ENCODE measurements at regions not wholly inside any gene's neighbourhood (a gene's known extent, or its start where the extent isn't known, plus 50 kb on each side); places are given as distances from the start of the nearest gene placed in this dataset.

DNA sequence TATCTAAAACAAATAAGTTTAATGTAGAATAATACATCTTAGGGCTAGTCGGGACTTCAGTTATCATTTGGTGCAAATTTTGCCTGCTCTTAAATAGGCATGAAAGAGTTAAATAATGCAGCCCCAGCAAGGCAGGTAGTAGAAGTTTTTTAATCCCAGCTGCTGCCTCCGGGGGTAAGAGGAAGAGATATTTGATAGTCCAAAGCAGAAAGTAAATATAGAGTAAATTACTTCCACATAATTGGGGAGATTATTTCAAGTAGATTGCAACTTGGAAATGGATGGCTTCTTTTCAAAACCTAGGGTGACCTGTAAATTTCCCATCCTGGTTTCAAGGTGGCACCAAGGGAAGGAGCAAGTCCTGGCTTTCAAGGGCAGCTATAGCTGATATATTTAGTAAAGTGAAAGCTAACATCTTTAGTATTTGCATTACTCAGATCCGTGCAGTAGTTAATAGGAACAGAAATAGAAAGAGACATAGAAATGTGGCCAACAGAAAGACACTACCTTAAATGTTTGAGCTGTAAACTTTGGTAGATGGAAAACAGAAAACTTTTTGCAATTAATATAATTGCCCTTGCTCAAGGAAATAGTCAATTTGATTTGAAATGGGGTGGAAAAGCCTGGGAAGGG lies 109.1 kb downstream of the LMO4 start:
- no peak for DNase-seq

- no peak for DNase-seq
These were observed 111.1 kb downstream of the LMO4 start for GRCh38 chr1:87439821-87440220.

- DNase-seq, result no peak
These were observed 120.8 kb downstream of the LMO4 start for GRCh38 chr1:87449348-87449963.

DNA sequence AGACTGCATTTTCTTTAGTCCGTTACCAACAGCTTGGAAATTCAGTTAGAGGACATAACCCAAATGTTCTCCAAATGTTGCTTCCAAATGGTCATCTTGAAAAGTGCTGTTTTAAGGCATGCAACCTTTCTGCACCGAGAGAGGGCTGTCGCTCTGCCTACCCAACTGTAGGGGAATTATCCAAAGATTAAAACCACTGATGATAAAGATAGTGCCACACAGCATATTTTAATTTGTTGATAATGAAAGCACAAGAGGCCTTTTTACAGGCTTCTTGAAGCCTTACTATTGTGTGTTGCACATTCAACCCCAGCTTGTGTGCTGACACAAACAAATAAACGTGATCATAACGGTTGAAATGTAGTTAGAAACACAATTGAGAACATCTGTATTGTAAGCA lies 121.5 kb downstream of the LMO4 start:
- no peak for DNase-seq

DNA sequence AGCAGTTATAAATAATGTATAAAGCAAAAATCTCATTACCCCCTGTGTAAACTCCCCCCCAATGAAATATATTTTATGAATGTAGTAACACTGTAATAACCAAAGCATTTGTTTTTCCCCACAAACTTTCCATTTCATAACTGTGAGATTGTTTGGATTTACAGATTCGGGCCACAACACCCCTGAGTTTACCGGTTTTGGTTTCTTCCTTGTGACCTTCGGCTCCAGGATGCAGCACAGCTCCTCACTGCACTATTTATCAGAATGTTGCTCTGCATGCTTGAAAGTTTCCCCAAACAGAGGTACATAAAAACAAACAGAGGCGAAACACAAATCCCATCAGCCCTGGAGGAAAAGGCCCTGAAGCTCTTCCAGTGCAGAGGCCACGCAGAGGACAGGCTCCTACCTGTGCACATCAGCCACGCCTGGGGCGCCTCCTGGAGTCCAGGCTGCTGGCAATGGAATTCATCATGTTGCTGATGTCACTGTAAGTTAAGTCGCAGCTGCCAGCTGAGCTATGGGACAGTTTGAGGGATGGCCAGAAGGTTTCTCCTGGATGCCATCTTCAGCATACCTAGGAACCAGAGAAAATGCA lies 122.0 kb downstream of the LMO4 start:
- DNase-seq, result no peak

DNA sequence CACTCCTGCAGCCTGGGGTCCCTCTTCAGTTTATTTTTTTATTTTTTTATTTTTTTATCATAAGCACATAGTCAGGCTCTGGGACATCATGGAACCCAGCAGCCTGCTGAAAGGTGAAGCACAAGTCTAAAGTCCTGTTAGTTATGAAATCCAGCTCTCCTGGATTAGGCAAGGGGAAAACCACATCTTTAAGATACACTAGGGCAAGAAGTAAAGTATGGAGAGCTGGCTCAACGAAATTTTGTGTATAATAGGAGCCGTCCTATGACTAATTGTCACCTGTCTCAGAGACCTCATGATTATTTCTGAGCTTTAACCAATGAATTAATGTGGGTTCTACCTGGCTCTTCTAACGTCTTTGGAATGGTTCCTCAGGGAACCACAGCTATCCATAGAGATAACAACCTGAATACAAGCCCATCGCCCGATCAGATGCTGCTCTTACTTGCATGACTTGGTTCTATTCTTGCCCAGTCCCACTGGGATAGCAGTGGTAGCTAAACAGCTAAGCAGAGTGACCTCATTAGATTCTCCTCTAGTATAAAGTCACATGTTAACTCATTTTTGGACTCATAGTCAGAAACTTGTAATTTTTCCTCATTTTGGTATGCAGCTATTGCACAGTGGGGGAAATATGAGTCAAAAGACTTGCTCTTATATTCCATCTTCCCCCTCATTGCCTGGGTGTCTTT lies 122.7 kb downstream of the LMO4 start:
- DNase-seq, result no peak

DNA sequence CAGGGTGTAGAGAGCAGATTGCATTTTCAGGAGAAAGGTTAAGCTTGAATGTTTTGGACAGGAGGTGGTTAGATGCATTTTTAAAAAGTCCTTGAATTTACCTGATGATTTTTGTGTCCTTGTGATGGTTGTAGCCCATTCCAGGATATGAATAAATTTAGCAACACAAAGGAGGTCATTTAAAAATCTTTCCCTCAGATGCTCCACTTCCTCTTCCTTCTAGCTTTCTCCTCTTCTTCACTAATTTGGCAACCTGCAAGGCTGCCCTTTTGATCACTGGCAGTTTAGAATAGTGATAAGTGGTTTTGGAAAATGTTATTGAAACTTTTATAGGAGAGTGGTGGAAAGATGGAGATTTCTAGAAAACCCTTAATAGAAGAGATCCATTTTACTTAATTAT lies 124.0 kb downstream of the LMO4 start:
- no peak for DNase-seq

DNA sequence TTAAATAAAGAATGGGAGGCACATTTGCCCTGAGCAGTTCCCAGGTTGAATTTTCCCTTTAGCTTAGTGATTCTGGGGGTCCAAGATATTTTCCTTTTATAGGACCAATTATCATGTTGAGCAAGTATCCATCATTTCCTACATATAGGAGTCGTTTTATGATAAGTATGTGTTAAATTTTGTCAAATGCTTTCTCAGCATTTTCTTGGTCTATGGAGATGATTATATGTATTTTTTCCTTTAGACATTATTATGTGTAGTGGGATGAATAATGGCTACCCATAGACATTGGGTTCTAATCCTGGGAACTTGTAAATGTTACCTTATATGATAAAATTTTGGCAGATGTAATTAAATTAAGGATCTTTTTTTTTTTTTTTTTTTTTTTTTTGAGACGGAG lies 128.7 kb downstream of the LMO4 start:
- DNase-seq, result no peak

- no peak for DNase-seq
These were observed 134.2 kb downstream of the LMO4 start for GRCh38 chr1:87462894-87463293.

DNA sequence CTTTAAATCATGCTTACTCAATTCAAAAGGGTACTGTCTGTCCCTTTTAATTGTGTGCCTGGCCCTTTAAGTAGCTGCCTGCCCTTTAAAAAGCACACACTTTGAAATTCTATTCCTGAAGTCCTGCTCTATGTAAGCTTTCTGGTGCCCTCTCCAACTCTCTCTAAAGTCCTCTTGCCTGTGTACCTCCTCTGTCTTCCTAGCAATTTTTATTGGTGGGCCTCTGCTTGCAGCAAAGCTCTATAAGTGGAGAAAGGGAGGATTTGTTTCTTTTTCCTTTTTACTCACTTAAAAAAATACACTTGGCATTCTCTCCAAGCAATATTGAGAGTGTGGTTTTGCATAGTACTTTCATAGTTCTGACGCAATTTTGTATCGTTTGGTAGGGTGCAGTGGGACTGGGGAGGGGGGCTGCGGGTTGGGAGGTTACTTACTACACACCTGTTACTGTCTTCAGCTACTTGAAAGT lies 135.4 kb downstream of the LMO4 start:
- no peak for DNase-seq

GRCh38 chr1:87466621-87467020 lies 137.9 kb downstream of the LMO4 start:
- no peak for DNase-seq

DNA sequence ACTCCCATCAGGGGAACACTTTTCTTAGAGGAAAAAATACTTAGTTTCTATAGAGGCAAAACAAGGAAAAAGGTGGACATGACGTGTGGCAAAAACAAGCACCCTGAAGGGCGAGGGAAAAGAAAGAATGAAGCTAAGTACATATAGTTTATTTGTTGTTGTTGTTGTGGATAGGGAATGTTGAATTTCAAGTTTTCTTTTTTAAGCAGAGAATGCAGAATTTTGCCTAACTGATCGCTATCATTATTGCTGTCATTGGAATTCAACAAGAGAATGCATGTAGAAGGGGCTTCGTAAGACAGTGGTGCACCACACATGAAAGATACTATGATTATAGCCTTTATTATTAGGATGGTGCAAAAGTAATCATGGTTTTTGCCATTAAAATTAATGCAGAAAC lies 144.0 kb downstream of the LMO4 start:
- DNase-seq, result no peak

- no peak for DNase-seq
These were observed 144.6 kb downstream of the LMO4 start for GRCh38 chr1:87473203-87473661.

DNA sequence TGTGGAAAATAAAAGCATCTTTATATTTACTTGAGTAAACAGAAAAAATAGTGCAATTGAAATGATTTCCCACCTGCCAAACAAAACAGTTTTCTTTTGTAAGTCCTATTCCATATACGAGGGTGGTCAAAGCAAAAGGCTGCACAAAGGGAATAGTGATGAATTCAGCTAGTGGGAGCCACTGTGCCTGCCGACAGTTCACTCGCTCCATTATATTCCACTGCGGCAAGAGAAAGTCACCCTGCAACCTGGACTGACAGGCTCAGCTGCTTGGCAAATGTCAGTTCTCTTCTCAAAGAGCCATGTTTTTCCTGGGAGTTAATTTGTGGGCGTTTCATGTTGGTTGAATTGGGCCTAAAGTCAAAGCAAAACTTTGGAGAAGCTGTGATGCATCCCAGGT lies 145.4 kb downstream of the LMO4 start:
- peak in 12 of 56 donors; percentile 1 to 14 (median 4) for DNase-seq

GRCh38 chr1:87478231-87478630 lies 149.6 kb downstream of the LMO4 start:
- DNase-seq, result peak in 7 of 56 donors; percentile 0 to 34 (median 3)

GRCh38 chr1:87495147-87495546 lies 166.5 kb downstream of the LMO4 start:
- no peak for DNase-seq

GRCh38 chr1:87495870-87496269 lies 167.2 kb downstream of the LMO4 start:
- no peak for DNase-seq

DNA sequence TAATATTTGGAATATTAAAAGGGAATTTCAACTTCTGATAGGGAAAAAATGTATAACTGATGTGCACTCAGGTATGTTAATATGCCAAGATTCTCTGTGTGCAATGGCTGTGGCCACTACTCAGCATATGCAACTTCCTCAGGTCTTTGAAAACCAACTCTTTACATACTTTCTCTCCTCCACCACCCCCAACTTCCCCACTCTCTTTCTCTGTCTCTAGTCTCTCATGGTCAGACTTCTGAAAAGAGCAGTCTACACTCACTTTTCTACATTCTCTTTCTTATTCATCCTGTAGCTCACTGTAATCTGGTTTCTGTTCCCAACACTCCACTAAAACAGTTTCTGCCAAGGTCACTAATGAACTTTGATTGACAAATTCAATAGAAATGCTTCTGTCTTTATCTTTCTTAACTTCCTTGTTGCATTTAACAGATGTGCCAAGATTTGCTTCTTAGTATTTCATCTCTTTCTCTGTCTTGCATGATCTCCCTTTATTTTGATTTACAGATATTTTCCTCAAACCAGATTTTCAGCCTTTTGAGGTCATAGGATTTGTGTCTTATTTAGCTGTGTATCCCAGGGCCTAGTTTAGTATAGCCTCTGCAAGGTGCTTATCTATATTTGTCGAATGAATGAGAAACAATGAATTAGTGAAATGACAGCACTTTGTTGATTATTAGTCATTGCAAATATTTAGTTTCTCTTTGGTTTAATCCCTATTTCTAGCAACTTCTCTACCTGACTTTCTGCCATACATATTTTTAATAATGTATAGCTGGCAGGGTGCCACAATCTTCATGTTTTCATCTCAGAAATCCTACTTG lies 168.9 kb downstream of the LMO4 start:
- DNase-seq, result no peak

DNA sequence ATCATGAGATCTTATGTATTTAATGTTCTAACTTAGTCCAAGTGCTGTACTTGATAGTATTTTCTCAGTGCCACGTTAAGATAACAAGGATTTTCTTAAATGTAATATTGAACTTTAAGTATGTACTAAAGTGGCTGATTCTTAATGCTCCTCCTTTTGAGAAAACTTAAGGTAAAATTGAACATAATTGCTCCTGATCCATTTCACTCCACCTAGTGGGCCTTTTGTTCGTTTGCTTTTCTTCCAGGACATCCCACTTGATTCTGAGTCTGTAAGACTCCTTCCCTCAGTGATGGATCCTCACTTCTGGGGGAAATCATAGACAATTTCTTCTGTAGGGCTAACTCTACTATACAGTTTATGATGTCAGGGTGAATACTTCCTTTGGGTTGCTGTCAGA lies 173.1 kb downstream of the LMO4 start:
- no peak for DNase-seq

DNA sequence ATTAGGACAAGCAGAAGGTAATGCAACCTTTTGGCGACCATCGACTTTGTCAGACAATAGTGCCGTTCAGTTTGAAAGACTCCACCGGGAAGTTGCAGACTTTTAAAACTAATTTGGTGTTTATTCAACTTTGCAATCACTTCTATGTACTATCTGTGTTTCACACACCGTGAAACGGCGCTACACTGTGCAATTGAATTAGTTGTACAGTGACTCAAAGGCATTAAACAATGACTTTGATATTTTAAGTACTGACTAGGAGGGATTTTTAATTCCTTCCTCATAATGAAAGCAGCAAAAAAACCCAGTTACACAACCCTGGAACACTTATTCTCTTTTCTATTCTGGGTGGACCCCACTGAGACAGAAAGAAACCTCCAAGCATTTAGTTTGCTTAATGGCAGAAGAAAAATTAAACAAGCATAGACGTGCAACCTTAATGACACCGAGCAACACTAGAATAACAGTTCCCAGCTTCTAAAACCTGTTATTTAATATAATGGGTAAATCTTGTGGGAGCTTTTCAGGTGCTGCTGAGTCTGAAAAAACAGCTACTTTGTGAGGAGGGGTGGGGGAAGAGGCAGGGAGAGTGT lies 176.8 kb downstream of the LMO4 start:
- no peak for DNase-seq

- no peak for DNase-seq
These were observed 177.5 kb downstream of the LMO4 start for GRCh38 chr1:87506147-87506546.
